IgD-negative memory B cell (primary cell): ENCODE measurements at regions not wholly inside any gene's neighbourhood (a gene's known extent, or its start where the extent isn't known, plus 50 kb on each side); places are given as distances from the start of the nearest gene placed in this dataset.

Experiments
- H3K27ac Mint-ChIP-seq, 3 donors: one replicate each; pipeline ENCODE4 v1.8.0; 2020 to 2022; ENCODE audit warnings: mild to moderate bottlenecking in 3 of 3, mixed read lengths in 3 of 3, moderate library complexity in 1 of 3
- H3K27me3 Mint-ChIP-seq: one replicate; pipeline ENCODE4 v1.8.0; 2021; ENCODE audit warnings: mixed read lengths
- H3K36me3 Mint-ChIP-seq: one replicate; pipeline ENCODE4 v1.8.0; 2020; ENCODE audit warnings: mild to moderate bottlenecking, mixed read lengths
- H3K4me1 Mint-ChIP-seq, 3 donors: one replicate each; pipeline ENCODE4 v1.8.0; 2020 to 2022; ENCODE audit warnings: mixed read lengths in 3 of 3, mild to moderate bottlenecking in 1 of 3
- H3K4me3 Mint-ChIP-seq, 4 donors: one replicate each; pipeline ENCODE4 v1.8.0; 2020 to 2022; ENCODE audit warnings: mild to moderate bottlenecking in 4 of 4, mixed read lengths in 4 of 4, moderate library complexity in 3 of 4
- H3K9me3 Mint-ChIP-seq, 3 donors: one replicate each; pipeline ENCODE4 v1.8.0; 2020 to 2021; ENCODE audit warnings: mixed read lengths in 3 of 3, mild to moderate bottlenecking in 1 of 3

DNA sequence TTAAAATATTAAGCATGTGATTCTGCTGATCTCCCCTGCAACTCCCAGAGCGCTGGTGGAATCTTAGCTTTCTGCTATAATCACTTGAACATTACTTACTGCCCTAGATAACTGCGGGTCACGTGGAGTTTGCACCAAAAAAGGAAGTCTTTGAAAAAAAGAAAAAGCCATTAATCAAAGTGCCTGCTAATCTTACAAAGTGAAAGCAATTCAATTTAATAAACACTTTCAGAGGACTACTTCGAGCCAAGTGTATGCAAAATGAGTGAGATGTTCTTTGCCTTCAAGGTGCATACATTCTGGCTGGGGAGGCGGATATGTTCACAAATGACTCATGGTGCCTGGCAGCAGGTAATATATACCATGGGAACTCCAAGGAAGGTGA, 109.9 kb upstream of the GAP43 start:
- H3K9me3 Mint-ChIP-seq: no peaks in the 10 kb centered on the region
- peak overlapping the region; percentile 79 to 95 (median 90) for H3K4me3 Mint-ChIP-seq
- no peaks in the 10 kb centered on the region for H3K36me3 Mint-ChIP-seq
- peak overlapping the region in 2 of 3 donors; percentile 1 to 7 for H3K27ac Mint-ChIP-seq
- peaks cover 5% of the 10 kb centered on the region for H3K27me3 Mint-ChIP-seq
- peaks cover 12 to 24% (median 15%) of the 10 kb centered on the region in 3 donors for H3K4me1 Mint-ChIP-seq

DNA sequence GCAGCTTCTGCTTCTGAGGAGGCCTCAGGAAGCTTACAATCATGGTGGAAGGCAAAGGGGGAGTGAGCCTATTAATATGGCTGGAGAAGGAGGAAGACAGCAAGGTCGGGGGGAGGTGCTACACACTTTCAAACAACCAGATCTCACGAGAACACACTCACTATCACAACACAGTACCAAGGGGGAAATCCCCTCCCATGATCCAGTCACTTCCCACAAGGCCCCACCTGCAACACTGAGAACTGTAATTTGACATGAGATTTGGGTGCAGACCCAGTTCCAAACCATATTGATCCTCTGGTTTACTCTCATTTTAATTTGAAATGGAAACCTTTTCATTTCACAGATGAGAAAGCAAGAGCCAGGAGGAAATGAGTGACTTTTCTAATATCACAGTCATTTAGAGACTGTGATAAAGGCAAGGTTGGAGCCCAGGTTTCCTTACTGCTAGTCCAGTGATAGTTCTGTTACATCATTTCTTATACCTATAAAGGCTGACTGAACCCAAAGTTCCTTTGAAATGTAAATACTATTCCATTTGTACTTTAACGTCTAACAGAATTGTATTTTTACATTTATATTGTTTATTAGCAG, 105.8 kb upstream of the GAP43 start:
- H3K27ac Mint-ChIP-seq: peak overlapping the region in 1 of 3 donors; percentile 90
- H3K36me3 Mint-ChIP-seq: no peaks in the 10 kb centered on the region
- H3K4me1 Mint-ChIP-seq: peaks cover 5 to 13% (median 10%) of the 10 kb centered on the region in 3 donors
- H3K9me3 Mint-ChIP-seq: no peaks in the 10 kb centered on the region
- peaks cover 7% of the 10 kb centered on the region for H3K27me3 Mint-ChIP-seq
- peak overlapping the region in 1 of 4 donors; percentile 43 for H3K4me3 Mint-ChIP-seq

DNA sequence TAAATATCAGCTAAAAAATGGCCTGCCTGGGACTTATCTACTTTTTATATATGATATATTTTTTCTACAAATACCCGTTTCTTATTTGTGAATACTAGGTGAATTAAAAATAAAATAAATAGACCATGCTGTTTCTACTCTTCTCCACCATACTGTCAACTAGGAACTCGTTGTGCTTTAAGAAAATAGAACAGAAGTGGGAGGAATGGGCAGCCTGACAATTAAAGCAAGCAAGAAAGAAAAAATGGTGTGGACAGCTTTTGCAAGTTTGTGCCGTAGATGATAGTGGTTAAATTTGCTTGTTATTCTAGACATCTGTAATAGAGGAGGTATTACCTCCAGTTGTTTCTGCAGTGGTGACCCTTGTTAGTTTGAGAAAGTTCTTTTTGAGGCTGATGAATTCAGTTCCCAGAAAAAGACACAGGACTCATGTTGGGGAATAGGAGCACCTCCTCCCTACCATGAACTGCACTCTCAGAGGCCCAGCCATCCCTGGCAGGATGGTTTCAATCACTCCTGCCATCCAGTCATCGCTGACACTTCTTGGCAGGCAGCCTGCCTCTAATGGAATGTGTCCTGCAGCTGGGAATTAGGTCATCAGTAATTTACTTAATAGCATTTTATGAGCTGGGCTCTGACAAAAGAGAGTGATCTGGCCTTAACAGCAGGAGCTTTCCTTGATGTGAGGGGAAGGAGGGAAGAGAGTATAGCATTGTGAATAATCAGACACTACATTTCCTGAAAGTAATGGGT, 105.0 kb upstream of the GAP43 start:
- H3K4me3 Mint-ChIP-seq: no peak overlapping the region
- H3K4me1 Mint-ChIP-seq: peaks cover 4 to 11% (median 5%) of the 10 kb centered on the region in 3 donors
- no peaks in the 10 kb centered on the region for H3K36me3 Mint-ChIP-seq
- H3K27me3 Mint-ChIP-seq: peaks cover 7% of the 10 kb centered on the region
- no peak overlapping the region for H3K27ac Mint-ChIP-seq
- H3K9me3 Mint-ChIP-seq: no peaks in the 10 kb centered on the region

DNA sequence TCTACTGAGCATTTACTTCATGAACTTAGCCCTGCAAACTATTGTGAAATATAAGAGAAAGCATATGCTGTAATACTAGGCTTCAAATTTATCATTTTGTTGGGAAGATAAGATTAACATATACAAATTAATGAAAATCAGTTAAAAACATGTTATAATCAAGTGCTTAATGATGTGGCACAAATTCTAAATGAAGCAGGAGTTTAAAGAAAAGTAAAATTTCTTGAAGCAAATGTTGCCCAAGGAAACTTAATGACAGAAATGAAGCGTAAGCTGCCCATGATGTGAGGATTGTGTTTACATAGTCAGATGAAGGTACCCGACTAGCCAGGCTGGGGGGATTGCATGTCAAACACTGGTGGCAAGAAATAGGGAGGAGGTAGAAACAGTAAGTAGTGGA, 103.1 kb upstream of the GAP43 start:
- Mint-ChIP-seq H3K36me3 (no peaks in the 10 kb centered on the region), H3K4me3 (no peak overlapping the region), H3K27me3 (peaks cover 3% of the 10 kb centered on the region), H3K27ac (no peak overlapping the region), H3K9me3 (no peaks in the 10 kb centered on the region), H3K4me1 (peaks cover 0 to 7% (median 0%) of the 10 kb centered on the region in 3 donors)

DNA sequence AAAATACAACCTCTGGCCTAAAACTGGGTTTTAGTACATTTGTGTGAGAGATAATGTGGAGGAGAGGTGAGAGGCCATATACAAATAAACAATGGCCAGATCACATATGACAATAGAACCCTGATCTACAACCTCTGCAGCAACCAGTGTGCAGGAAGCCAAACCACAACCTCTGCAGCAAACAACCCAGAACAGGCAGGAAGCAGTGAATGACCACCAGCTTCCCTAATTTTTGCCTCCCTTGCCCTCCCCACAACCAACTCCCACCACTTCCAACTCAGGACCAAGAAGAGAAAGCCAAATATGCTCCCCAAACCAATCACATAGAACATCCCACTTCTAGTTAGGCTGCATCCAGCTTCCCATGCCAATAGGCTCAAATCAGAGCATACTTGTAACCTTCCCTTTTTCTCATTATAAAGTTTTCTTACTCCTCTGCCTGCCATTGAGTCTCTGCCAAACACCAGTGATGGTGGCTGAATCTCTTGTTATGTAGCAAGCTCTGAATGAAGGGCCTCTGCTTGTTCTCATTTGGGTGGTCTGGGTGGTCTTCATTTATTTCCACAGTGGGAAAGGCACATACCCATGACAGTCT, 102.6 kb upstream of the GAP43 start:
- H3K4me1 Mint-ChIP-seq: peaks cover 0 to 7% (median 0%) of the 10 kb centered on the region in 3 donors
- no peak overlapping the region for H3K27ac Mint-ChIP-seq
- peaks cover 3% of the 10 kb centered on the region for H3K27me3 Mint-ChIP-seq
- H3K36me3 Mint-ChIP-seq: no peaks in the 10 kb centered on the region
- no peaks in the 10 kb centered on the region for H3K9me3 Mint-ChIP-seq
- no peak overlapping the region for H3K4me3 Mint-ChIP-seq

DNA sequence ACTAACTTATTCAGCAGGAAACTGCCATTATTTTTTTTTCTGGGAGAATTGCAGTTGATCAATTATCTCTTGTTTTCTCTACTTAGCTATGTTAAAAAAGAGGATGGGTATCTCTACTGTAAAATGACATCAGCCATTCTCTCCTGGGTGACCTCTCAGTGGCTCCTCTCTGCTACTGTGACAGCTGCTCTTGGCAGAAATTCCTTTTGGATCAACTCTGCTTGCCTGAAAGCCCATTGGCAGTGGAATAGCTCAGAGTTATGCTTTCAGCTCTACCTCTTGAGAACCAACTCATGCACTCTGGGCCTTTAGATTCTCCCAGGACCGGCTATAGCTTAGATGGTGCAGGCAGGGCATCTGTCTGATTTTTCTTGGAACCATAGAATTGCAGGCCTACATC, 99.9 kb upstream of the GAP43 start:
- no peak overlapping the region for H3K4me3 Mint-ChIP-seq
- H3K36me3 Mint-ChIP-seq: no peaks in the 10 kb centered on the region
- peaks cover 1% of the 10 kb centered on the region for H3K27me3 Mint-ChIP-seq
- no peak overlapping the region for H3K27ac Mint-ChIP-seq
- no peaks in the 10 kb centered on the region for H3K9me3 Mint-ChIP-seq
- peaks cover 0 to 7% (median 0%) of the 10 kb centered on the region in 3 donors for H3K4me1 Mint-ChIP-seq

DNA sequence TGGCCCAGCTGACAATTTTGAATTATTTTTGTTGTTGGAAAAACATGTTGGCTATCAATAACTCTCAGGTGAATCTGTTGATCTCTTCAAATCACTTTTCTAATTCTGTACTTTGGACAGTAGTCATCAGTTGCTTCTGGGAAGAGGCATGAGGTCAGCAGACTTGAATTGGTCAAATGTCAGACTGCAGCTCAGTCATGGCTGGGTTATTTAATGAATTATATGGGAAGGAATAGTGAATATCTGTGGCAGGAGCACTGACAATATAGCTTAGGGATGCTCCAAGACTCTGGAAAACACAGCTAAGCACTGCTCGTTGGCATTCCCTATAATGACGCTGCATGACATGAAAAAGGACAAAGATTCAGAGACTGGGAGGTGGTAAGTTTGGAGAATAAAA, 98.8 kb upstream of the GAP43 start:
- Mint-ChIP-seq H3K36me3 (no peaks in the 10 kb centered on the region), H3K27ac (no peak overlapping the region), H3K27me3 (no peaks in the 10 kb centered on the region), H3K9me3 (no peaks in the 10 kb centered on the region), H3K4me3 (no peak overlapping the region), H3K4me1 (peaks cover 0 to 7% (median 0%) of the 10 kb centered on the region in 3 donors)

DNA sequence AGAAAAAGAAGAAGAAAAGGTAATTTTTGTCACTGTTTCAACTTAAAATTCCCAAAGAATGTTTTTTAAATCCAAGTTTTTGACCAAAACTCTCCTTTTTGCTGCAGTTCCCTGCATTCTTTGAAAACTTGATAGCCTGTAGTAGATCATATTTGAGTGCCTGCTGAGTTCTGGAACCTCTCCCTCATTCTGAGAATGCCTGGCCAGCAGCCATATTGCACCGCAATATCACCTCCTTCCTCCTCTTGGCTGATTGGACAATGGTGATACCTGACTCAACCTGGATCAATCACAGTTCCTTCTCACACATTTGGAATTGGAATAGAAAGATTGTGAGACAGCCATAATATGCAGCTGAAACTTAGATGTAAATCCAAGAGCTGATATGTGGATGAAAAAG, 97.6 kb upstream of the GAP43 start:
- H3K27ac Mint-ChIP-seq: no peak overlapping the region
- no peaks in the 10 kb centered on the region for H3K27me3 Mint-ChIP-seq
- H3K4me1 Mint-ChIP-seq: peaks cover 0 to 1% (median 0%) of the 10 kb centered on the region in 3 donors
- peaks cover 0 to 2% (median 0%) of the 10 kb centered on the region in 3 donors for H3K9me3 Mint-ChIP-seq
- H3K4me3 Mint-ChIP-seq: no peak overlapping the region
- no peaks in the 10 kb centered on the region for H3K36me3 Mint-ChIP-seq

DNA sequence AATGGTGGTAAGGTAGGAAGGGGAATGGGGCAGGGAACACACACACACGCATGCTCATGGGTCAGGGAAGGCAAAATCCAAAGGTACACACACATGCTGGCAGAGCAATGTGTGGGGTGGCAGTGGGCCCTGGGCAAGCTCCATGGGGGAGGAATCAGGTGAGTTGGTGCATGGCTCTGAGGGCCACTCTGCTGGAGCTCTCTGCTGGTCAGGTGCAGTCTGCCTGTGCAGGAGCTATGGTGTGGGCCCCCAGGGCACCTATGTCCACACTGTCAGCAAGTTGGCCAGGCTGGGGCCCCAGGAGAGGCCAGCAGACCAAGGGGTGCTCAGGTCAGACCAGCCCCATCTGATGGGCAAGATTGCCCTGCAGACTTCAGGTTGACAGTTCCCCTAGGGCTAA, 90.1 kb upstream of the GAP43 start:
- no peak overlapping the region for H3K4me3 Mint-ChIP-seq
- H3K4me1 Mint-ChIP-seq: no peaks in the 10 kb centered on the region
- H3K27me3 Mint-ChIP-seq: peaks cover 8% of the 10 kb centered on the region
- H3K27ac Mint-ChIP-seq: no peak overlapping the region
- peaks cover 4 to 15% (median 10%) of the 10 kb centered on the region in 3 donors for H3K9me3 Mint-ChIP-seq
- H3K36me3 Mint-ChIP-seq: no peaks in the 10 kb centered on the region

DNA sequence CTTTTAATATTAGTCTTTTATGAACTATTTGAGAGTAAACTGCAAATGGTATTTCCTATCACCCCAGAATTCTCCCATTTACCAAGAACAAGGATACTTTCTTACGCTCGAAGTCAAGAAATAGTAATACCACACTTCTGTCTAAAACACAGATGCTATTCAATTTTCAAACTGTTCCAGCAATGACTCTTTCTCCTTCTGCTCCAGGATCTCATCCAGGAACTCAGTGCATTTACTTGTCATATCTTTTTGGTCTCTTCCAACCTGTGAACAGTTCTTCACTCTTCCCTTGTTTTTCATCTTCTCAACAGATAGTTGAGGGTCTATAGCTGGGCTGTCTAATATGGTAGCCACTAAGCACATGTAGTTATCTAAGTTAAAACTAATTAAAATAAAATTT, 87.1 kb upstream of the GAP43 start:
- Mint-ChIP-seq H3K36me3 (no peaks in the 10 kb centered on the region), H3K4me3 (no peak overlapping the region), H3K27me3 (peaks cover 6% of the 10 kb centered on the region), H3K27ac (peak overlapping the region in 1 of 3 donors; percentile 14), H3K4me1 (no peaks in the 10 kb centered on the region), H3K9me3 (peaks cover 2 to 11% (median 10%) of the 10 kb centered on the region in 3 donors)

DNA sequence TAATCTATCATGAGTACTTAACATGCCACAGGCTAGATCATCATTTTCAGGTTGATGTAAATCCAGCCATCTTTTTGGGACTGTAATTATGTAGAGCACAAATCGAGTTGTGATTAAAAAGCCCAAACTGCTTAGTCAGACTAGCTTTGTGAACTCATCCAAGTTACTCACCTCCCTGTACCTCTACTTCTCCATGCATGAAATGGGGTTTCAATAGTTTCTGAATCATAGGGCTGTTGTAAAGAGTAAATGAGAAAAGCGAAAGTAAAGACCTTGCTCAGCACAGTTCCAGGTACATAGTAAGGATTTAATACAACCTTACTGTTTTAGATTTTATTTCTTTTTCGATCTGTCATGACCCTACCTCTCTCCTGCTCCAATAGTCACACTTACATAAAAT, 85.6 kb upstream of the GAP43 start:
- Mint-ChIP-seq H3K27me3 (peaks cover 6% of the 10 kb centered on the region), H3K4me3 (no peak overlapping the region), H3K9me3 (no peaks in the 10 kb centered on the region), H3K27ac (no peak overlapping the region), H3K4me1 (no peaks in the 10 kb centered on the region), H3K36me3 (no peaks in the 10 kb centered on the region)

DNA sequence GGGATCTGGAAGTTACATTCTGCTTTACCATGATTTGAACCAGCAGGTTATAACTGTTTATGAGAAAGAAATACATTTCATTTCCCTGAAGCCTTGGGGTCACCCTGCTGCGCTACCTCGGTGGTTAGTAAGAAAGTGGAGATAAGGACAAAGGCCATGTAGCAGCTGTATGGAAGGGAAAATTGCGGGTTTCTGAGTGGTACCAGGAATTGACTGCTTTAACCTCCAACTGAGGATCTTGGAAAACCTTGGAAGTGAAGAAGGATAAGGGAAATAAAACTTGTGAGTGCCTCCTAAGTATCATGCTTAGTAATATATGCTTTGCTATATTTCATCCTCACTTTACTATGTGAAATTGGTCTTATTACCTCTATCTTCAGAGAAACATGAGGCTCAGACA, 76.1 kb upstream of the GAP43 start:
- Mint-ChIP-seq H3K9me3 (no peaks in the 10 kb centered on the region), H3K27ac (no peak overlapping the region), H3K4me1 (no peaks in the 10 kb centered on the region), H3K4me3 (no peak overlapping the region), H3K36me3 (no peaks in the 10 kb centered on the region), H3K27me3 (peaks cover 3% of the 10 kb centered on the region)

DNA sequence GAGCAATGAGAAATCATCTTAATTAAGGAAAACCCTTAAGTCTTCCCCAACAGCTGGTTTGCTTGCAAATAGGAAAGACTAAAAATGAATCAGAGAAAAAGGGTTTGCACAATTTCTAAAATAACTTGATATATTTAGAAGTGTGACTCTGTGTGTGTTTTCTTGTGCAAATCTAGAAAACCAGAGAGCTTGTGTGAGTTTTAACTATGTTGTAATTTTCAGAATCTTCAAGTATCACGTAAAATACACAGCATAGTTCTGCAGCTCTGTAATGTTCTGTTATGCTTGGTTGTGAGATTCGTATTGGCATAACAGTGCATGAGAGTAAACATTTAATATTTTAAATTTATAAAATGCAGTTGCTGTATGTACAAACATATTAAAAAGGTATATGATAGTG, 74.7 kb upstream of the GAP43 start:
- Mint-ChIP-seq H3K36me3 (no peaks in the 10 kb centered on the region), H3K9me3 (no peaks in the 10 kb centered on the region), H3K27ac (no peak overlapping the region), H3K4me1 (no peaks in the 10 kb centered on the region), H3K27me3 (peaks cover 3% of the 10 kb centered on the region), H3K4me3 (no peak overlapping the region)

DNA sequence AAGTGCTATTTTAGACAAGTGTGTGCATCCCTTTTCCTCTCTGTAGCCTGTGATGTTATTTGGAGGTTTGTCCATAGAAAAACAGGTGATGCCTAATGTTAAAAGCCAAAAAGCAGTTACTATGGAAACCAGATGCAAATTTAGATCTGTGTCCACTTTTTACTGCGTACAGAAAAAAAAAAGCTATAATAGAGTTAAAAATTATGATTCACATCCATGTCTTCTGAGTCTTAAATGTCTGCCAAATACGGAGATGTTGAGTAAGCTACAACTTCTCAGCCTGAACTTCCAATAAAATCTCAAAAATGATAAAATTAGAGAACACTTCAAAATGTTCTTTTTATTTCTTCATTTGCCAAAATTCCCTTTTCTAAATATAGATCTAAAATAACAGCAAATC, 74.2 kb upstream of the GAP43 start:
- peaks cover 5% of the 10 kb centered on the region for H3K27me3 Mint-ChIP-seq
- no peak overlapping the region for H3K4me3 Mint-ChIP-seq
- H3K36me3 Mint-ChIP-seq: no peaks in the 10 kb centered on the region
- no peaks in the 10 kb centered on the region for H3K4me1 Mint-ChIP-seq
- H3K9me3 Mint-ChIP-seq: no peaks in the 10 kb centered on the region
- no peak overlapping the region for H3K27ac Mint-ChIP-seq

DNA sequence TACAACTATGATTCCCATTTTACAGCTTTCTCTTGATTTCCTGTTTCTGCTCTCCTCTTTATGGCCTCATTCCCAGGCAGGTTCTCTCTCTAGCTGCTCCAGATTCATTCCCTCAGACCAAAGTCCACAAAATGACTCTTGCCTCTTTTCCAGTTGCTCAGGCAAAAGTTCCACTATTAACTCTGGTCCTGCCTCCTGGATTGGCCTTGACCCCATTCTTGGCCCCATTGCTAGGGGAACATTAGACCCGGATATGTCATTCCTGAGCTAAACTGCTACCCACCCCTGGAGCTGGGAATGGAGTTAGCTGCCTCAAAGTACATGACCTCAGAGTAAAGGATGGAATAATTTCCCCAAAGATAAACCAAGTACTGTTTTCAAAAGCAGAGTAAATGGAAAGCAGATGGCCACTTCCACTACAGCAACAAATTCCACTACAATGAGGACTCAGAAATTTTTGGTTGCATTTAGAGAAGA, 73.0 kb upstream of the GAP43 start:
- Mint-ChIP-seq H3K4me1 (no peaks in the 10 kb centered on the region), H3K9me3 (no peaks in the 10 kb centered on the region), H3K4me3 (no peak overlapping the region), H3K27ac (no peak overlapping the region), H3K27me3 (peaks cover 7% of the 10 kb centered on the region), H3K36me3 (no peaks in the 10 kb centered on the region)

DNA sequence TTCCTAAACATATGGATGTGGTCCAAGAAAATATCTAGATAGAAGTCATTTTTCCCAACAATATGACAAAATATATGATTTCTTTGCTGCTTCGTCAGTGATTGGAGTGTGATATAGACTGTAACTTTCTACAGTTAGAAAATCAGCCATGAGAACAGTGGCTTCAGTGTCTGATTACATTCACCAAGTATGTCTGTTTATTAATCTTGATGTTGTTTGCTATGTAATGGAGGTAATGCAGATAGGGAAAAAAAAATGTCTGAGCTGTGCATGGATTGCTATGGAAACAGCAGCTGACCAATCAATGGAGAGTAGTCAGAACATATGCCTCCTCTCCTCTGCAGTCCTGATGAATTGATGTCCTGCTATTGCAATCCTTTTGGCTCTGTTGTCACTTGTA, 72.3 kb upstream of the GAP43 start:
- H3K4me1 Mint-ChIP-seq: no peaks in the 10 kb centered on the region
- no peak overlapping the region for H3K4me3 Mint-ChIP-seq
- H3K9me3 Mint-ChIP-seq: no peaks in the 10 kb centered on the region
- H3K27ac Mint-ChIP-seq: no peak overlapping the region
- H3K27me3 Mint-ChIP-seq: peaks cover 8% of the 10 kb centered on the region
- H3K36me3 Mint-ChIP-seq: no peaks in the 10 kb centered on the region
